ENCODE measurements at regions not wholly inside any gene's neighbourhood (a gene's known extent, or its start where the extent isn't known, plus 50 kb on each side); places are given as distances from the start of the nearest gene placed in this dataset.

GRCh38 chr1:60229821-60230220 is 156.3 kb upstream of the C1orf87 start:
- H3K23me2 ChIP-seq (ENCODE audit: insufficient read length, low read depth, low read length, poor library complexity, severe bottlenecking): no peaks in the 10 kb centered on the region
- H3K4me2 ChIP-seq (ENCODE audit: insufficient read depth, insufficient read length, low read length): no peak overlapping the region
- no peak for DNase-seq
- Mint-ChIP-seq H3K27ac (no peak overlapping the region), H3K9me3 (peaks cover 0 to 3% of the 10 kb centered on the region in 2 experiments; a peak in 2 of 5 replicates), H3K4me3 (no peak overlapping the region), H3K27me3 (ENCODE audit: low read depth) (no peaks in the 10 kb centered on the region), H3K36me3 (ENCODE audit: insufficient read depth in 1 of 3, low read depth in 3 of 3) (no peaks in the 10 kb centered on the region), H3K4me1 (peaks cover 6 to 7% of the 10 kb centered on the region in 2 experiments; a peak in 1 of 4 replicates)
- no peaks in the 10 kb centered on the region for H3K27me3 ChIP-seq (ENCODE audit: insufficient read depth, low read length)
- no peak overlapping the region for H3K9ac ChIP-seq (ENCODE audit: extremely low read depth, insufficient read length, low read length)
- no peaks in the 10 kb centered on the region for H4K20me1 ChIP-seq (ENCODE audit: control insufficient read depth, insufficient read depth, insufficient read length)
- H3K56ac ChIP-seq (ENCODE audit: insufficient read length, low read depth, low read length): no peak overlapping the region
- H3K9me3 ChIP-seq (ENCODE audit: control insufficient read depth, low read depth, low read length): no peaks in the 10 kb centered on the region
- H2BK15ac ChIP-seq (ENCODE audit: low read depth, low read length): no peak overlapping the region
- H3K27ac ChIP-seq (ENCODE audit: insufficient read length, low read depth, low read length): no peak overlapping the region
- no peak overlapping the region for H3K23ac ChIP-seq (ENCODE audit: insufficient read length, low read depth, low read length)
- H4K8ac ChIP-seq (replicated peaks; ENCODE audit: insufficient read length, low read depth, low read length): no peak overlapping the region
- H3K14ac ChIP-seq (ENCODE audit: insufficient read depth, low read length): no peak overlapping the region
- no peak overlapping the region for H2AK5ac ChIP-seq (ENCODE audit: insufficient read length, low read length)
- H3K79me2 ChIP-seq (ENCODE audit: insufficient read depth, low read length): no peaks in the 10 kb centered on the region
- no peaks in the 10 kb centered on the region for H3K4me1 ChIP-seq (ENCODE audit: insufficient read depth, low read length)
- no peaks in the 10 kb centered on the region for H3K79me1 ChIP-seq (ENCODE audit: insufficient read depth, low read depth, low read length, poor library complexity, severe bottlenecking)
- no peak overlapping the region for H2BK5ac ChIP-seq (ENCODE audit: insufficient read length, low read length)
- no peak overlapping the region for H3T11ph ChIP-seq (ENCODE audit: low read length)
- H4K91ac ChIP-seq (ENCODE audit: insufficient read length, low read depth, low read length): no peak overlapping the region
- no peak overlapping the region for H2BK20ac ChIP-seq (ENCODE audit: low read depth, low read length, poor library complexity, severe bottlenecking)
- no peak overlapping the region for H2AFZ ChIP-seq (ENCODE audit: low read length)
- H4K5ac ChIP-seq (ENCODE audit: insufficient read length, low read depth, low read length): no peak overlapping the region
- no peak for TF ChIP-seq CTCF (conservative IDR thresholded peaks at IDR 0.05)
- H3K18ac ChIP-seq (ENCODE audit: insufficient read length, low read depth, low read length): no peak overlapping the region
- no peak overlapping the region for H3K4ac ChIP-seq (ENCODE audit: low read depth, low read length)
- no peak overlapping the region for H2BK120ac ChIP-seq (ENCODE audit: low read depth, low read length, poor library complexity, severe bottlenecking)
- H2BK12ac ChIP-seq (ENCODE audit: insufficient read length, low read depth, low read length): no peak overlapping the region
